ENCODE measurements at regions not wholly inside any gene's neighbourhood (a gene's known extent, or its start where the extent isn't known, plus 50 kb on each side); places are given as distances from the start of the nearest gene placed in this dataset.

DNA sequence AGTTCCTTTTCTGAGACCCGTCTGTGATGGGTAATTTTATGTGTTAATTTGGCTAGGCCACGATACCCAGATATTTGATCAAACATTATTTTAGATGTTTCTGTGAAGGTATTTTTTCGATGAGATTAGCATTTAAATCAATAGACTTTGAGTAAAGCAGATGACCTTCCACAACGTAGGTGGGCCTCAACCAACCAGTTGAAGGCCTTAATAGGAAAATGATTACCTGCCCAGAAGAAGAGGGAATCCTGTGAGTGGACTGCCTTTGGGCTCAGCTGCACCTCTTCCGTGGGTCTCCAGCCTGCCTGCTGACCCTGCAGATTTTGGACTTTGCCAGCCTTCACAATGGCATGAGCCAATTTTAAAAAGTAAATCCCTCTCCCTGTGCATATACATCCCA, 61.6 kb upstream of the WSB1 start:
- TF ChIP-seq, protein P1, sequence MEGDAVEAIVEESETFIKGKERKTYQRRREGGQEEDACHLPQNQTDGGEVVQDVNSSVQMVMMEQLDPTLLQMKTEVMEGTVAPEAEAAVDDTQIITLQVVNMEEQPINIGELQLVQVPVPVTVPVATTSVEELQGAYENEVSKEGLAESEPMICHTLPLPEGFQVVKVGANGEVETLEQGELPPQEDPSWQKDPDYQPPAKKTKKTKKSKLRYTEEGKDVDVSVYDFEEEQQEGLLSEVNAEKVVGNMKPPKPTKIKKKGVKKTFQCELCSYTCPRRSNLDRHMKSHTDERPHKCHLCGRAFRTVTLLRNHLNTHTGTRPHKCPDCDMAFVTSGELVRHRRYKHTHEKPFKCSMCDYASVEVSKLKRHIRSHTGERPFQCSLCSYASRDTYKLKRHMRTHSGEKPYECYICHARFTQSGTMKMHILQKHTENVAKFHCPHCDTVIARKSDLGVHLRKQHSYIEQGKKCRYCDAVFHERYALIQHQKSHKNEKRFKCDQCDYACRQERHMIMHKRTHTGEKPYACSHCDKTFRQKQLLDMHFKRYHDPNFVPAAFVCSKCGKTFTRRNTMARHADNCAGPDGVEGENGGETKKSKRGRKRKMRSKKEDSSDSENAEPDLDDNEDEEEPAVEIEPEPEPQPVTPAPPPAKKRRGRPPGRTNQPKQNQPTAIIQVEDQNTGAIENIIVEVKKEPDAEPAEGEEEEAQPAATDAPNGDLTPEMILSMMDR (optimal IDR thresholded peaks at IDR 0.05 in 1 of 3, IDR thresholded peaks at IDR 0.05 in 1 of 3, conservative IDR thresholded peaks at IDR 0.05 in 1 of 3; ENCODE audit: extremely low read depth in 1 of 3, insufficient read depth in 2 of 3, low read length in 3 of 3): no peak
- no peak for TF ChIP-seq EZH2 (IDR thresholded peaks at IDR 0.05; ENCODE audit: low read length)

Data from keratinocyte (primary cell).